Central memory CD4-positive, alpha-beta T cell (primary cell): ENCODE measurements at regions not wholly inside any gene's neighbourhood (a gene's known extent, or its start where the extent isn't known, plus 50 kb on each side); places are given as distances from the start of the nearest gene placed in this dataset.

Experiments used
- DNase-seq: peaks from one replicate; pipeline ENCODE4 v3.0.0; 2022

GRCh38 chr18:1993866-1994265, 577.4 kb downstream of the METTL4 start:
- no peak for DNase-seq

- DNase-seq = no peak
Measured at GRCh38 chr18:1994471-1994870, 576.8 kb downstream of the METTL4 start.

GRCh38 chr18:1995041-1995612, 576.2 kb downstream of the METTL4 start:
- no peak for DNase-seq

- no peak for DNase-seq
Measured at GRCh38 chr18:1998121-1998520, 573.2 kb downstream of the METTL4 start.

GRCh38 chr18:1999387-1999786, 571.9 kb downstream of the METTL4 start:
- no peak for DNase-seq

- DNase-seq = no peak
Measured at GRCh38 chr18:2002151-2002550, 569.2 kb downstream of the METTL4 start.

- no peak for DNase-seq
Measured at GRCh38 chr18:2002604-2003003, 568.7 kb downstream of the METTL4 start.

- no peak for DNase-seq
Measured at GRCh38 chr18:2009942-2010697, 561.2 kb downstream of the METTL4 start.

- no peak for DNase-seq
Measured at GRCh38 chr18:2027016-2027415, 544.3 kb downstream of the METTL4 start.

GRCh38 chr18:2027756-2028155, 543.5 kb downstream of the METTL4 start:
- DNase-seq = no peak

GRCh38 chr18:2028986-2029385, 542.3 kb downstream of the METTL4 start:
- DNase-seq = no peak

GRCh38 chr18:2030647-2031046, 540.7 kb downstream of the METTL4 start:
- DNase-seq = no peak

- no peak for DNase-seq
Measured at GRCh38 chr18:2032036-2032435, 539.3 kb downstream of the METTL4 start.

- DNase-seq = no peak
Measured at GRCh38 chr18:2035056-2035455, 536.2 kb downstream of the METTL4 start.

- DNase-seq = no peak
Measured at GRCh38 chr18:2036086-2036485, 535.2 kb downstream of the METTL4 start.

GRCh38 chr18:2040279-2040678, 531.0 kb downstream of the METTL4 start:
- no peak for DNase-seq

GRCh38 chr18:2049986-2050385, 521.3 kb downstream of the METTL4 start:
- DNase-seq = no peak

- DNase-seq = no peak
Measured at GRCh38 chr18:2050702-2051201, 520.6 kb downstream of the METTL4 start.

GRCh38 chr18:2053490-2054089, 517.7 kb downstream of the METTL4 start:
- no peak for DNase-seq

- DNase-seq = no peak
Measured at GRCh38 chr18:2059336-2059735, 512.0 kb downstream of the METTL4 start.

GRCh38 chr18:2060086-2060485, 511.2 kb downstream of the METTL4 start:
- no peak for DNase-seq

- DNase-seq = no peak
Measured at GRCh38 chr18:2070631-2071030, 500.7 kb downstream of the METTL4 start.

GRCh38 chr18:2075499-2075898, 495.8 kb downstream of the METTL4 start:
- DNase-seq = no peak

- no peak for DNase-seq
Measured at GRCh38 chr18:2082676-2083075, 488.6 kb downstream of the METTL4 start.
